SK-MEL-5 (cell line): ENCODE measurements at regions not wholly inside any gene's neighbourhood (a gene's known extent, or its start where the extent isn't known, plus 50 kb on each side); places are given as distances from the start of the nearest gene placed in this dataset.
"Not testable (repeated sequence)": the region's sequence is repeated elsewhere in the genome, so short reads cannot be mapped to it uniquely, and the experiment has no call there.

Experiments
- DNase-seq: peaks from one replicate; pipeline ENCODE4 v3.0.0-alpha.2; 2016; ENCODE audit warnings: low read depth, low spot score
- in situ Hi-C: cut with HindIII; loops from 2 replicates; pipeline ENCODE4 v1.10.0; 2016; ENCODE audit warnings: low sequenced_read_pairs, high pct_unique_total_duplicates, low pct_unique_long_range_greater_than_20kb

DNA sequence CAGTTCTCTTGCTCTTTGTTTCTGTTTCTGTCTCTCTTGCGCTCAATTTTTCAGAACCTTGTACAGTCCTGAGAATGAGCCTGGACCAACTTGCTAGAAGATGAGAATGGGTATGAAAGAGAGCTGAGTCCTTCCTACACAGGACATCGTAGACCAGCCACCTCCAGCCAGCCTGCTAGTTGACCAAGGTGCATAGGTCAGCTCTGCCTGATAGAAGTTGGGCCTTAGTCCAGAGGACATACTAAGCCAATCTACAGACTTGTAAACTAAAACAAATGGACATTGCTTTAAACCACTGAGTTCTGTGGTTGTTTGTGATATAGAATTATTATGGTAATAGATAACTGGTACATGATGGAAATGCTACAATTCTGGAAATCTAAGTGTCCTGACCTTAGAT, 236.4 kb upstream of the ZFP64 start:
- no peak for DNase-seq
- in situ Hi-C loops = no loop called here

DNA sequence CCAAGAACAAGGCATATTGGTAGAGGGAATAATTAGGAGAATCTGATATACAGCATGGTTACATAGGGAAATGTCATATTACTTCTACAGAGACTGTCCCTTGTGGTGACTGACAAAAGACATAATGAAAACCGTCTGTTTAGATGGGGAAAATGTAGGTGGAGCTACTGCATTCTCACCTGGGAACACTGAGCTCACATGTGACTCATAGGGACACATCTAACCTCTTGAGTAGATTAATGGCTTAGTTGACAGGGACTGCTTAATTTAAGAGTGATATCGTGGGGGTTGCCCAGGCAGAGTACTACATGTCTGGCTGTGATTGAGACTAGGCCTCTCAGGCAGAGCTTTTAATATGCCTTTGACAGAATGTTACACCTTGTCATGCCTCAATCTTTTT, 235.3 kb upstream of the ZFP64 start:
- no peak for DNase-seq
- in situ Hi-C loops = no loop called here

GRCh38 chr20:52425701-52426100, 234.1 kb upstream of the ZFP64 start:
- in situ Hi-C loops = no loop called here
- no peak for DNase-seq

- in situ Hi-C loops = no loop called here
- DNase-seq = peak; percentile 7
These were observed 233.7 kb upstream of the ZFP64 start for GRCh38 chr20:52425253-52425652.

DNA sequence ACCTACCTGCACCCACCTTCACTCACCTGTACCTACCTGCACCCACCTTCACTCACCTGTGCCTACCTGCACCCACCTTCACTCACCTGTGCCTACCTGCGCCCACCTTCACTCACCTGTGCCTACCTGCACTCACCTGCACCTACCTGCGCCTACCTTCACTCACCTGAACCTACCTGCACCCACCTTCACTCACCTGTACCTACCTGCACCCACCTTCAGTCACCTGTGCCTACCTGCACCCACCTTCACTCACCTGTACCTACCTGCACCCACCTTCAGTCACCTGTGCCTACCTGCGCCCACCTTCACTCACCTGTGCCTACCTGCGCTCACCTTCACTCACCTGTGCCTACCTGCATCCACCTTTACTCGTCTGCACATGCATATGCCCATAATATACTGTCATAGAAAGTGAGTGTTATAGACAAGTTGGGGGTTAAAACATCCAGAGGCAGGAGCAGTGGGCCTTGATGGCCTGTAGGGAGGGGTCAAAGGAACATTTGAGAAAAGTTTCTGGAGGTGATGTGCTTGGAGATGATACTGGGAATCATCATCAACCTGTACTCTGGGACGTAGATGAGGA, 232.9 kb upstream of the ZFP64 start:
- DNase-seq, in situ Hi-C loops: not testable (repeated sequence)

- DNase-seq, in situ Hi-C loops: not testable (repeated sequence)
These were observed 232.1 kb upstream of the ZFP64 start for GRCh38 chr20:52423536-52424140.

- DNase-seq = peak; percentile 30
- in situ Hi-C loops = no loop called here
These were observed 231.2 kb upstream of the ZFP64 start for GRCh38 chr20:52422574-52423336.

DNA sequence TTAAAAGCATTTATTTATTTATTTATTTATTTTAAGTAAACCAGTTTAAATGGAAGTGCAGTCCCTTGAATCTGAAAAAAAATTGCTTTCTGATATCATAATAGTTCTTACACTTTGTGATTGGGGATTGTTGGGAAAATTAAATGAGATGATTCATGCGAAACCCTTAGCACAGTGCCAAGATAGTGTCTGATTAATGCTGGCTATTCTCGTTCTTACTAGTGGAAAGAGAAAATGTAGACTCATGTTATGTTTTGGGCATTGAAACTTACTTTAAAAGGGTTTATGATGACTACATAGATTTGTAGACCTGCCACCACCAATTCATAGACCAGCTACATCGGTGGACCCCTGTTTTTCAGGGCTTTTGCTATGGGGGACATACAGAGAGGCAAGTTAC, 229.2 kb upstream of the ZFP64 start:
- DNase-seq = no peak
- in situ Hi-C loops = no loop called here

DNA sequence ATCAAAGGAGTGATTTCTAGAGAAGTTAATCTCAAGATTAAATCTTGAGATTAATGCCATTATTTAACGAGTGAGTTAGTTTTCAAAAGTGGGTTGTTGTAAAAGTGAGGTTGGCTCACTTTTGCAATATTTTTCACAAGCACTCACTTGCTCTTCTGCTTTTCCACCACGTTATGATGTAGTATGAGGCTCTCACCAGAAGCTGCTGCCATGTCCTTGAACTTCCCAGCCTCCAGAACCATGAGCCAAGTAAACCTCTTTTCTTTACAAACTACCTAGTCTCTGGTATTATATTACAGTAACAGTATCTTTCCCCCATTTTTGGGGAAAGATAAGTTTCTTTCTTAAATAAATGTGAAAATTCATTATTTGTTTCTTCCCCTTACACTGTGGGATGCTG, 227.6 kb upstream of the ZFP64 start:
- in situ Hi-C loops = no loop called here
- DNase-seq = no peak

DNA sequence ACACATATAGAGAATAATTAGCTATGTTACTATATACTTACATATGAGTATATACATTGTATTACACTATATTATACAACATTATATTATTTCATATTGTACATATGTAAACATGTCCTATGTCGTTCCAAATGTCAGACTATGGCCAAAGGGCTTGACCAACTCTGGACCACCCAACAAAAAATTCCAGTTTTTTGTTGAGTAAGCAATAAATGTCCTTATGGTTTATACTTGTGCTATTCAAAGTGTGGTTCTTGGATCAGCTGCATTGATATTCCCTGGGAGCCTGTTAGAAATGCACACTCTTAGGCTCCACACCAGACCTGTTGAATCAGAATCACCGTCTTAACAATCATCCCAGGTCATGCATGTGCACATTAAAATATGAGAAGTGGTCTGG, 225.4 kb upstream of the ZFP64 start:
- in situ Hi-C loops = no loop called here
- no peak for DNase-seq

DNA sequence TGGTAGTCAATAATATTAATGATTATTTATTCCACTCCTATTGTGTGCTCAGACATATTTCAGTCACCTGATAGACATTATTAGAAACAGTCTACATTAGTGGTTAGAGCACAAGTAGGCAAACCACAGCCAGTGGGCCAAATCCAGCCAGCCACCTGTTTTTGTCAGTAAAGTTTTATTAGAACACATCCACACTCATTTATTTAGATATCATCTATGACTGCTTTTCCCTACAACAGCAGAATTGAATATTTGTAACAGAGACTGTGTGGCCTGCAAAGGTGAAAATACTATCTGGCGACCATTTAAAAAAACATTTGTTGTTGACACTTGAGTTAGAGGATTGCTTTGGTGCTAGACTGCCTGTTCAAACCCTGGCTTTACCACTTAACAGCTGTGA, 220.0 kb upstream of the ZFP64 start:
- in situ Hi-C loops = no loop called here
- DNase-seq = no peak

DNA sequence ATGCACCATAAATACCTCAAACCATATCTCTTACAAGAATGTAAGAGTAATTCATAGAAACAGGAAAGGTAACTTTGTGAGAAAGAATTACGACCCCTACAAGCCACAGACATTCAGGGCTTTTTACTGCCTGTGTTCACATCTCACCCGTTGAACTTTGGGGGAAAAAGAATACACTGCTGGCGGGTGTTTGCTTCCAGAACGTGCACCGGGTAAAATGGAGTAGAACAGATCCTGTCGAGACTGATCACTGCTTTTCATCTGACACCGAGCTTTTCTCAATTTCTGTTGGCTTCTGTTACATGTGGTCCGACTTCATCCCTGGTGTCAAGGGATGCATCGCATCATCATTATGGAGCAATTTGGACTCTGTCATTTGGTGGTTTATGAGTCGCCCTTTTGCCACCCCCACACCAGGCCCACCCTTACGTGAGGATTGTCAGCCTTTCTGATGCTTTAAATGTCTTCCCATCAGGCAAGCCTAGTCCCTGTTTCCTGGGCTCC, 219.2 kb upstream of the ZFP64 start:
- DNase-seq = no peak
- in situ Hi-C loops = no loop called here

DNA sequence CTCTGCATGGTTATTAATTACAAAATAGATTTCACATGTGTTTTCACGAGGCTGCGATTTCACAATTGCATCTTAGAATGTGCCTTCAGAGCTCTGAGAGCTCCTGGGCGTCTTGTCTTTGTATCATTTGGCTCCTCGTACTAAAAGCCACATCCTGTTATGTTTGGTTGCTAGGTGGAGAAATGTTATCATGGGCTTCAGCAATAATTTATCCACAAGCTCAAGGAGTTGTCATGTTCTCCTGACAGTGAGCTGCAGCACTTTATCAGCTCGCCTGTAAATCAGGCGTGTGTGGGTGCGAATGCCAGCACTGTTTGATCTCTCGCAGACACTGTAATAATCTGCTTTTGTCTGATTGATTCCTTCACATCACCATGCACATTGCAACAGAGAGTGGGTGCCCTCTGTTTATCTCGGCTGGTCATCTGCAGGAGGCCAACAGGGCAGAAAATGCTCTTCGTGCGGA, 218.6 kb upstream of the ZFP64 start:
- in situ Hi-C loops = no loop called here
- DNase-seq = no peak

GRCh38 chr20:52405986-52406385, 214.4 kb upstream of the ZFP64 start:
- in situ Hi-C loops = no loop called here
- DNase-seq = no peak

DNA sequence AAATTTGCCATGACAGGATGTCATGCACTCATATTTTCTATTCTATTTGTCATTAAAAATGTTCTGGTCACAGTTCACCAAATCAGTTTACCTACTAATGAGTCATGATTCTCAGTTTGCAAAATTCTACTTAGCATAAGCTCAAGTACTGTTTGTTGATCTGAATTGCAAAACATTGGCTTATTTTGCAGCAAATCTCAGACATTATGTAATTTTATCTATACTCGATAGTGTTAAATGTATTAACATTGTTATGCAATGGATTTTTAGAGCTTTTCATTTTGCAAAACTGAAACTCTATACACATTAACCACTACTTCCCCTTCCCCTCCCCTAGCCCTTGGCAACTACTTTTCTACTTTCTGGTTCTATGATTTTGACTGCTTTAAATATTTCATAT, 213.8 kb upstream of the ZFP64 start:
- in situ Hi-C loops = no loop called here
- no peak for DNase-seq

- DNase-seq = no peak
- in situ Hi-C loops = no loop called here
These were observed 213.1 kb upstream of the ZFP64 start for GRCh38 chr20:52404671-52405070.

DNA sequence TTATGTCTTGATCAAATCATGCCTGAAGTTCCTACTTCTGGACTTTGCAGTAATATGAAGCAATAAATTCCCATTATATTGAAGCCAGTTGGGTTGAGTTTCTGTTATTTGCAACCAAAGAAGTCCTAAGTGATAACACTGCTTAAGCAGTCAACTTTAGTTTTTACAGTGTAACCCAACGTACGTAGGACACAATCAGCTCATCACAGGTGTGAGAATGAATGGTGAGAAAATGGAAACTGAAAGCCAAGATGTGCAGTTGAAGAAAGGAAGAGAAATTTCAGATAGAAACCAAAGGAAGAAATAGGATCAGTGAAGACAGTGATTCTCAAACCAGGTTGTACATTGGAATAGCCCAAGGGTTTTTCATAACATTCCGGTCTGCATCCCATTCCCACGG, 211.4 kb upstream of the ZFP64 start:
- in situ Hi-C loops = no loop called here

DNA sequence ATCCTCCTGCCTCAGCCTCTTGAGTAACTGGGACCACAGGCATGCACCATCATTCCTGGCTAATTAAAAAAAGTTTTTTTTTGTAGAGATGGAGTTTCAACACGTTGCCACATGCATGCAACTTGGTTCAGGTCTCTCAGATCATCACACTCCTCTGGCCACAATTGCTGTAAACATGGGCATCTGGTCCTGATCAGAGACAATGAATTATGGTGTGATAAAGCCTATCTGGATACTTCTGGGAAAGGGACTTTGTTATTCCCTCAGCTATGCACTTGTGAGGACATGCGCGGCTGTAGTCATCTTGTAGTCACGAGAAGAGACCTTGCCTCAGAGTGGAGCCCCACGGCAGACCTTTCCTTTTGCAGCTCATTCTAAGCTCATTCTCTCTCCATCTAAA, 210.9 kb upstream of the ZFP64 start:
- in situ Hi-C loops = no loop called here
- no peak for DNase-seq

More for the DNA sequence above, 211.4 kb upstream of the ZFP64 start:
- no peak for DNase-seq

DNA sequence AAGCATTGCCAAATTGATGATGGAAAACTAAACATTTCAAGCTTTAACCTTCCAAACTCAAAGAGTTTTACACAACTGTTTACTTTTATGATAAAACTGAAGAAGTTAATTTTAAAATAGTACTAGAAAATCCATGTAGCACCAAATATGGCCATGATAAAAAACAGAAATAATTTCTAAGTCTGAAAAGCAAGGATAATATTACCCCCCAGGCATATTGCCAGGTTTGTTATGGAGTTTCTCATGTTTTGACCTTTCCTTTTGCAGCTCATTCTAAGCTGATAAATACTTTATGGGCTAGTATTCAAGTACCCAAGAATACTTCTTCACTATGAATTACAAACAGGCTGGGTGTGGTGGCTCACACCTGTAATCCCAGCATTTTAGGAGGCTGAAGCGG, 209.9 kb upstream of the ZFP64 start:
- in situ Hi-C loops = no loop called here
- DNase-seq = no peak
